Astrocyte (in vitro differentiated cells and primary cell): ENCODE measurements at regions not wholly inside any gene's neighbourhood (a gene's known extent, or its start where the extent isn't known, plus 50 kb on each side); places are given as distances from the start of the nearest gene placed in this dataset.
"Not testable (repeated sequence)": the region's sequence is repeated elsewhere in the genome, so short reads cannot be mapped to it uniquely, and the experiment has no call there.

Source experiments
- EZH2 ChIP-seq: IDR thresholded peaks from 2 replicates; pipeline ENCODE4 v1.6.1; 2012; ENCODE audit warnings: mild to moderate bottlenecking, low read length, inconsistent platforms; ENCODE audit not compliant: insufficient read depth
- TF ChIP-seq, protein P1 (sequence below): IDR thresholded peaks from 2 replicates; pipeline ENCODE4 v1.5.1; 2011; ENCODE audit warnings: low read depth, mild to moderate bottlenecking, inconsistent platforms, low read length, moderate library complexity; ENCODE audit not compliant: insufficient read depth

- TF ChIP-seq, protein P1, sequence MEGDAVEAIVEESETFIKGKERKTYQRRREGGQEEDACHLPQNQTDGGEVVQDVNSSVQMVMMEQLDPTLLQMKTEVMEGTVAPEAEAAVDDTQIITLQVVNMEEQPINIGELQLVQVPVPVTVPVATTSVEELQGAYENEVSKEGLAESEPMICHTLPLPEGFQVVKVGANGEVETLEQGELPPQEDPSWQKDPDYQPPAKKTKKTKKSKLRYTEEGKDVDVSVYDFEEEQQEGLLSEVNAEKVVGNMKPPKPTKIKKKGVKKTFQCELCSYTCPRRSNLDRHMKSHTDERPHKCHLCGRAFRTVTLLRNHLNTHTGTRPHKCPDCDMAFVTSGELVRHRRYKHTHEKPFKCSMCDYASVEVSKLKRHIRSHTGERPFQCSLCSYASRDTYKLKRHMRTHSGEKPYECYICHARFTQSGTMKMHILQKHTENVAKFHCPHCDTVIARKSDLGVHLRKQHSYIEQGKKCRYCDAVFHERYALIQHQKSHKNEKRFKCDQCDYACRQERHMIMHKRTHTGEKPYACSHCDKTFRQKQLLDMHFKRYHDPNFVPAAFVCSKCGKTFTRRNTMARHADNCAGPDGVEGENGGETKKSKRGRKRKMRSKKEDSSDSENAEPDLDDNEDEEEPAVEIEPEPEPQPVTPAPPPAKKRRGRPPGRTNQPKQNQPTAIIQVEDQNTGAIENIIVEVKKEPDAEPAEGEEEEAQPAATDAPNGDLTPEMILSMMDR, result not testable (repeated sequence)
- TF ChIP-seq EZH2, result not testable (repeated sequence)
Observed at GRCh38 chrX:93014481-93015030, 658.8 kb downstream of the NAP1L3 start.
